ENCODE measurements at regions not wholly inside any gene's neighbourhood (a gene's known extent, or its start where the extent isn't known, plus 50 kb on each side); places are given as distances from the start of the nearest gene placed in this dataset.

- Histone ChIP-seq H3K4me3 (ENCODE audit: low read length) (no peak overlapping the region), H3K27ac (ENCODE audit: low read length) (no peak overlapping the region), H3K9me3 (ENCODE audit: control insufficient read depth, insufficient read depth, low read length) (no peaks in the 10 kb centered on the region), H3K4me1 (ENCODE audit: control insufficient read depth, insufficient read depth, low read length) (no peaks in the 10 kb centered on the region; the same call in 1 of the 2 replicates), H3K36me3 (ENCODE audit: control insufficient read depth, insufficient read depth, low read length) (no peaks in the 10 kb centered on the region), H3K27me3 (ENCODE audit: control insufficient read depth, insufficient read depth, low read length) (no peaks in the 10 kb centered on the region)
- WGBS (ENCODE audit: insufficient coverage, insufficient read length): no CpG with 5 or more reads among the region's 4 CpGs
- no peak for DNase-seq (ENCODE audit: low read depth, low spot score)
Measured at GRCh38 chr9:89798547-89799120, 193.8 kb downstream of the GADD45G start.

GRCh38 chr9:89799221-89799620 is 194.4 kb downstream of the GADD45G start:
- no CpG with 5 or more reads among the region's 7 CpGs for WGBS (ENCODE audit: insufficient coverage, insufficient read length)
- no peak overlapping the region for H3K4me3 ChIP-seq (ENCODE audit: low read length)
- DNase-seq (ENCODE audit: low read depth, low spot score): no peak

GRCh38 chr9:89799766-89800165 is 195.0 kb downstream of the GADD45G start:
- Histone ChIP-seq H3K4me3 (ENCODE audit: low read length) (no peak overlapping the region), H3K9me3 (ENCODE audit: control insufficient read depth, insufficient read depth, low read length) (no peaks in the 10 kb centered on the region), H3K4me1 (ENCODE audit: control insufficient read depth, insufficient read depth, low read length) (peaks cover 2% of the 10 kb centered on the region), H3K36me3 (ENCODE audit: control insufficient read depth, insufficient read depth, low read length) (no peaks in the 10 kb centered on the region), H3K27ac (ENCODE audit: low read length) (no peak overlapping the region), H3K27me3 (ENCODE audit: control insufficient read depth, insufficient read depth, low read length) (no peaks in the 10 kb centered on the region)
- no peak for DNase-seq (ENCODE audit: low read depth, low spot score)
- WGBS (ENCODE audit: insufficient coverage, insufficient read length): no CpG with 5 or more reads among the region's 3 CpGs

More at GRCh38 chr9:89799221-89799620, 194.4 kb downstream of the GADD45G start:
- H3K4me1 ChIP-seq (ENCODE audit: control insufficient read depth, insufficient read depth, low read length): peaks cover 2% of the 10 kb centered on the region
- no peaks in the 10 kb centered on the region for H3K36me3 ChIP-seq (ENCODE audit: control insufficient read depth, insufficient read depth, low read length)
- H3K27ac ChIP-seq (ENCODE audit: low read length): no peak overlapping the region
- no peaks in the 10 kb centered on the region for H3K27me3 ChIP-seq (ENCODE audit: control insufficient read depth, insufficient read depth, low read length)
- H3K9me3 ChIP-seq (ENCODE audit: control insufficient read depth, insufficient read depth, low read length): no peaks in the 10 kb centered on the region

GRCh38 chr9:89801341-89801740 is 196.5 kb downstream of the GADD45G start:
- no peaks in the 10 kb centered on the region for H3K36me3 ChIP-seq (ENCODE audit: control insufficient read depth, insufficient read depth, low read length)
- no peak overlapping the region for H3K4me3 ChIP-seq (ENCODE audit: low read length)
- H3K27ac ChIP-seq (ENCODE audit: low read length): no peak overlapping the region
- H3K4me1 ChIP-seq (ENCODE audit: control insufficient read depth, insufficient read depth, low read length): peaks cover 4% of the 10 kb centered on the region
- H3K9me3 ChIP-seq (ENCODE audit: control insufficient read depth, insufficient read depth, low read length): no peaks in the 10 kb centered on the region
- no peak for DNase-seq (ENCODE audit: low read depth, low spot score)
- H3K27me3 ChIP-seq (ENCODE audit: control insufficient read depth, insufficient read depth, low read length): no peaks in the 10 kb centered on the region
- no CpG with 5 or more reads among the region's 4 CpGs for WGBS (ENCODE audit: insufficient coverage, insufficient read length)

- no peak overlapping the region for H3K27ac ChIP-seq (ENCODE audit: low read length)
- no peaks in the 10 kb centered on the region for H3K9me3 ChIP-seq (ENCODE audit: control insufficient read depth, insufficient read depth, low read length)
- no peak for DNase-seq (ENCODE audit: low read depth, low spot score)
- H3K27me3 ChIP-seq (ENCODE audit: control insufficient read depth, insufficient read depth, low read length): no peaks in the 10 kb centered on the region
- WGBS (ENCODE audit: insufficient coverage, insufficient read length): no CpG with 5 or more reads among the region's 13 CpGs
- no peaks in the 10 kb centered on the region for H3K36me3 ChIP-seq (ENCODE audit: control insufficient read depth, insufficient read depth, low read length)
- peaks cover 4% of the 10 kb centered on the region for H3K4me1 ChIP-seq (ENCODE audit: control insufficient read depth, insufficient read depth, low read length)
- no peak overlapping the region for H3K4me3 ChIP-seq (ENCODE audit: low read length)
Measured at GRCh38 chr9:89801742-89802670, 197.2 kb downstream of the GADD45G start.

GRCh38 chr9:89802781-89803355 is 198.1 kb downstream of the GADD45G start:
- H3K36me3 ChIP-seq (ENCODE audit: control insufficient read depth, insufficient read depth, low read length): no peaks in the 10 kb centered on the region
- WGBS (ENCODE audit: insufficient coverage, insufficient read length): no CpG with 5 or more reads among the region's 8 CpGs

GRCh38 chr9:89803403-89803802 is 198.6 kb downstream of the GADD45G start:
- no peak for DNase-seq (ENCODE audit: low read depth, low spot score)
- Histone ChIP-seq H3K9me3 (ENCODE audit: control insufficient read depth, insufficient read depth, low read length) (no peaks in the 10 kb centered on the region), H3K4me3 (ENCODE audit: low read length) (no peak overlapping the region), H3K27me3 (ENCODE audit: control insufficient read depth, insufficient read depth, low read length) (no peaks in the 10 kb centered on the region), H3K36me3 (ENCODE audit: control insufficient read depth, insufficient read depth, low read length) (no peaks in the 10 kb centered on the region), H3K4me1 (ENCODE audit: control insufficient read depth, insufficient read depth, low read length) (peaks cover 5% of the 10 kb centered on the region), H3K27ac (ENCODE audit: low read length) (no peak overlapping the region)
- WGBS (ENCODE audit: insufficient coverage, insufficient read length): no CpG with 5 or more reads among the region's 7 CpGs

More at GRCh38 chr9:89802781-89803355, 198.1 kb downstream of the GADD45G start:
- DNase-seq (ENCODE audit: low read depth, low spot score): no peak
- Histone ChIP-seq H3K27me3 (ENCODE audit: control insufficient read depth, insufficient read depth, low read length) (no peaks in the 10 kb centered on the region), H3K27ac (ENCODE audit: low read length) (no peak overlapping the region), H3K9me3 (ENCODE audit: control insufficient read depth, insufficient read depth, low read length) (no peaks in the 10 kb centered on the region), H3K4me1 (ENCODE audit: control insufficient read depth, insufficient read depth, low read length) (peaks cover 5% of the 10 kb centered on the region), H3K4me3 (ENCODE audit: low read length) (no peak overlapping the region)

- Histone ChIP-seq H3K27ac (ENCODE audit: low read length) (no peak overlapping the region), H3K27me3 (ENCODE audit: control insufficient read depth, insufficient read depth, low read length) (no peaks in the 10 kb centered on the region)
- no CpG with 5 or more reads among the region's 8 CpGs for WGBS (ENCODE audit: insufficient coverage, insufficient read length)
Measured at GRCh38 chr9:89804766-89805531, 200.1 kb downstream of the GADD45G start.

GRCh38 chr9:89805571-89806292 is 200.9 kb downstream of the GADD45G start:
- no CpG with 5 or more reads among the region's 10 CpGs for WGBS (ENCODE audit: insufficient coverage, insufficient read length)
- Histone ChIP-seq H3K36me3 (ENCODE audit: control insufficient read depth, insufficient read depth, low read length) (no peaks in the 10 kb centered on the region), H3K27me3 (ENCODE audit: control insufficient read depth, insufficient read depth, low read length) (no peaks in the 10 kb centered on the region), H3K27ac (ENCODE audit: low read length) (no peak overlapping the region), H3K4me3 (ENCODE audit: low read length) (no peak overlapping the region), H3K4me1 (ENCODE audit: control insufficient read depth, insufficient read depth, low read length) (peaks cover 5% of the 10 kb centered on the region; the same call in 1 of the 2 replicates), H3K9me3 (ENCODE audit: control insufficient read depth, insufficient read depth, low read length) (no peaks in the 10 kb centered on the region)
- DNase-seq (ENCODE audit: low read depth, low spot score): no peak

More at GRCh38 chr9:89804766-89805531, 200.1 kb downstream of the GADD45G start:
- Histone ChIP-seq H3K36me3 (ENCODE audit: control insufficient read depth, insufficient read depth, low read length) (no peaks in the 10 kb centered on the region), H3K4me3 (ENCODE audit: low read length) (no peak overlapping the region), H3K9me3 (ENCODE audit: control insufficient read depth, insufficient read depth, low read length) (no peaks in the 10 kb centered on the region), H3K4me1 (ENCODE audit: control insufficient read depth, insufficient read depth, low read length) (peaks cover 5% of the 10 kb centered on the region)
- DNase-seq (ENCODE audit: low read depth, low spot score): no peak
